ENCODE measurements at regions not wholly inside any gene's neighbourhood (a gene's known extent, or its start where the extent isn't known, plus 50 kb on each side); places are given as distances from the start of the nearest gene placed in this dataset.
A peak's percentile ranks its signal among the peaks of the same experiment; 100 is the strongest.
"Not testable (repeated sequence)": the region's sequence is repeated elsewhere in the genome, so short reads cannot be mapped to it uniquely, and the experiment has no call there.

DNA sequence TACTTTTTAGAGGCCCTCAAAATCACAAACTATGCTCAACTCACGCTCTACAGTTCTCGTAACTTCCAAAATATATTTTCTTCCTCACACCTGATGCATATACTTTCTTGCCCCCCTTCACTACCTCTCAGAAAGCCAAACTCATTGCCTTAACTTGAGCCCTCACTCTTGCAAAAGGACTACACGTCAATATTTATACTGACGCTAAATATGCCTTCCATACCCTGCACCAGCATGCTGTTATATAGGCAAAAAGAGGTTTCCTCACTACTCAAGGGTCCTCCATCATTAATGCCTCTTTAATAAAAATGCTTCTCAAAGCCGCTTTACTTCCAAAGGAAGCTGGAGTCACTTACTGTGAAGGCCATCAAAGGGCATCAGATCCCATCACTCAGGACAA, 92.9 kb upstream of the ATF7IP2 start:
- H3K27ac Mint-ChIP-seq, H3K36me3 Mint-ChIP-seq, H3K4me3 Mint-ChIP-seq, H3K27me3 Mint-ChIP-seq: not testable (repeated sequence)
- Mint-ChIP-seq H3K4me1 (peaks cover 16 to 26% (median 20%) of the 10 kb centered on the region in 3 donors), H3K9me3 (peaks cover 3 to 16% (median 15%) of the 10 kb centered on the region in 3 donors)

- peaks cover 3 to 16% (median 15%) of the 10 kb centered on the region in 3 donors for H3K9me3 Mint-ChIP-seq
- not testable (repeated sequence) for H3K4me3 Mint-ChIP-seq, H3K36me3 Mint-ChIP-seq, H3K27ac Mint-ChIP-seq, H3K27me3 Mint-ChIP-seq
- peaks cover 22 to 35% (median 26%) of the 10 kb centered on the region in 3 donors for H3K4me1 Mint-ChIP-seq
Measured at GRCh38 chr16:10294153-10294552, 91.7 kb upstream of the ATF7IP2 start.

DNA sequence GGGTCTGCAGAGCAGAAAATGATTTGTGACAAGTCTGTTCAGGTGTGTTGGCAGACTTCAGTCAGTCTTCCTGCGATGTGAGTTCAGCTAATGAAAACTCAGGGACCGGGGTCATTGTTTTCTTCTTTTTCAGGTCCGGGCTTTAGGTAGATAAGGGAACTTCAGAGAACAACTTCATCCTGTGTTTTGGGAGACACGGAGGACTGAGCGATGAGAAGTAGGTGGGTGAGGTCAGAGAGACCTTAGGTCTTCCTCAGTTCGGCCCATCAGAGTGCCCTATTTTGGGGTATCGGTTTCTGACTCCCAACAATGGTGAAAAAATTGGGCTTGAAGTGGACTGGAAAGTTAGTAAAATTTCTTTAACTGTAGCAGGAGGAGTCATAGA, 88.9 kb upstream of the ATF7IP2 start:
- Mint-ChIP-seq H3K36me3 (peaks cover 2% of the 10 kb centered on the region), H3K4me1 (peaks cover 25 to 42% (median 31%) of the 10 kb centered on the region in 3 donors), H3K27me3 (no peaks in the 10 kb centered on the region), H3K4me3 (peak overlapping the region; percentile 75 to 91 (median 87)), H3K9me3 (peaks cover 3 to 11% (median 6%) of the 10 kb centered on the region in 3 donors), H3K27ac (peak overlapping the region; percentile 92 to 99 (median 98))

DNA sequence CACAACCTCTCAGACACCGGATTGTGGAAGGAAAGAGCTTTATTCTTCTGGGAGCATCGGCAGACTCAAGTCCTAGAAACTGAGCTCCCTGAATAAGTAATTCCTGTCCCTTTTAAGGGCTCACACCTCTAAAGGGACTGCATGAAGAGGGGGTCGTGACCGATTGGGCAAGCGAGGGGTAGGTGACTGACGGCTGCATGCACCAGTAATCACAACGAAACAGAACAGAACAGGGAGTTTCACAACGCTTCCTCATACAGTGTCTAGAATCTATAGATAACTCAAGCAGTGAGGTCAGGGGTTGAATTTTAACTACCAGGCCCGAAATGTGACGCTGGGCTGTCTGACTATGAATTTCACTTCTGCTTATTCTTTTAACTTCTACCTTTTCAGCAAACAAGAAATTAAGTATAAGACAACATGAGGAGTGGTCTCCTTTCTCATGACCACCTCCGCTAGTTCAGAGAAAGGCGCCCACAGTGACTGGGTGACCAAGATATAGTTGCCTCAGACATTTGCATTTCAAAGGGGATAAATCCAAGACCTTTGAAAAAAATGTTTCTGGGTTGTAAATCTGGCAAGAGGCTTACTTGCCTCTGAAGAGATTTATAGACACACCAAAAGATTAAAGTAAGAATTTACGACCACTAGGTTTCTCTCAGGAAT, 88.4 kb upstream of the ATF7IP2 start:
- peaks cover 3 to 11% (median 6%) of the 10 kb centered on the region in 3 donors for H3K9me3 Mint-ChIP-seq
- H3K4me3 Mint-ChIP-seq = peak overlapping the region; percentile 75 to 91 (median 87)
- H3K27ac Mint-ChIP-seq = peak overlapping the region; percentile 92 to 99 (median 98)
- peaks cover 25 to 42% (median 31%) of the 10 kb centered on the region in 3 donors for H3K4me1 Mint-ChIP-seq
- peaks cover 2% of the 10 kb centered on the region for H3K36me3 Mint-ChIP-seq
- H3K27me3 Mint-ChIP-seq = no peaks in the 10 kb centered on the region

DNA sequence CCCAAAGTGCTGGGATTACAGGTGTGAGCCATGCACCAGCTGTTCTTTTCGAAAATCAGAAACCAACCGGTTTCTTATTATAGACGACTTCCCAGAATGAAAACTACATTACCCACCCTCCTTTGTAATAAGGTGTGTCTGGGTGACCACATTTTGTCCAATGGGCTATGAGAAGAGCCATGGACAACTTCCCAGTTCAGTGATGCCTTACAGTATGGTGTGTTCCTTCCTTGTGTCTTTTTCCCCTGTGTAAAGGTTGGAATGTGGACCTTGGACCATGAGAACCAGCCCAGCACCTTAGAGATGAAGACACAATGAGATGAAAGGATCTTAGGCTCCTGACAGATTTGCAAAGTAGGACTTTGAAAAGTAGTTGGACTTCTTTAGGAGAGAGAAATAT, 85.0 kb upstream of the ATF7IP2 start:
- H3K4me1 Mint-ChIP-seq = peaks cover 25 to 32% (median 25%) of the 10 kb centered on the region in 3 donors

DNA sequence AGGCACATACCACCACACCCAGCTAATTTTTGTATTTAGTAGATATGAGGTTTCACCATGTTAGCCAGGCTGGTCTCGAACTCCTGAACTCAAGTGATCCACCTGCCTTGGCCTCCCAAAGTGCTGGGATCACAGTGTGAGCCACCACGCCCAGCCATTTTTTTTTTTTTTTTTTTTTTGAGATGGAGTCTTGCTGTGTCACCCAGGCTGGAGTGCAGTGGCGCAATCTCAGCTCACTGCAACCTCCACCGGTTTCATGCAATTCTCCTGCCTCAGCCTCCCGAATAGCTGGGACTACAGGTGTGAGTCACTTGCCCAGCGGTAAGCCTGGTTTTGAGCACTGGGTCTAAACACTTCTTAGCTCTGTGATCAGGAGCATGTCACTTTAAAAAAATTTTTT, 84.3 kb upstream of the ATF7IP2 start:
- H3K9me3 Mint-ChIP-seq, H3K27me3 Mint-ChIP-seq: not testable (repeated sequence)
- peaks cover 22 to 29% (median 22%) of the 10 kb centered on the region in 3 donors for H3K4me1 Mint-ChIP-seq

More for the DNA sequence above, 85.0 kb upstream of the ATF7IP2 start:
- no peaks in the 10 kb centered on the region for H3K27me3 Mint-ChIP-seq
- H3K36me3 Mint-ChIP-seq = no peaks in the 10 kb centered on the region
- H3K9me3 Mint-ChIP-seq = no peaks in the 10 kb centered on the region
- peak overlapping the region in 1 of 3 donors; percentile 68 for H3K27ac Mint-ChIP-seq
- H3K4me3 Mint-ChIP-seq = peak overlapping the region in 1 of 4 donors; percentile 25

DNA sequence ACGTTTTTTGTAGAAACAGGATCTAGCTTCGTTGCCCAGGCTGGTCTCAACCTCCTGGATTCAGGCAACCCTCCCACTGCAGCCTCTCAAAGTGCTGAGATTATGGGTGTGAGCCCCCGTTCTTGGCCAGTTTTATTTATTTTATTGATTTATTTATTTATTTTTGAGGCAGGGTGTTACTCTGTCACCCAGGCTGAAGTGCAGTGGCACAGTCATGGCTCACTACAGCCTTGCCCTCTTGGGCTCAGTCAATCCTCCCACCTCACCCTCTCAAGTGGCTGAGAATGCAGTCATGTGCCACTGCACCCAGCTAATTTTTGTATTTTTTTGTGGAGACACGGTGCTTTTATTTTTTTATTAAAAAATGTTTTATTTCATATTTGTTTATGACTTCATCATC, 79.9 kb upstream of the ATF7IP2 start:
- Mint-ChIP-seq H3K27me3 (no peaks in the 10 kb centered on the region), H3K36me3 (no peaks in the 10 kb centered on the region), H3K9me3 (no peaks in the 10 kb centered on the region), H3K27ac (no peak overlapping the region), H3K4me3 (no peak overlapping the region), H3K4me1 (peaks cover 0 to 4% (median 4%) of the 10 kb centered on the region in 3 donors)

More for the DNA sequence above, 84.3 kb upstream of the ATF7IP2 start:
- not testable (repeated sequence) for H3K4me3 Mint-ChIP-seq, H3K27ac Mint-ChIP-seq, H3K36me3 Mint-ChIP-seq

DNA sequence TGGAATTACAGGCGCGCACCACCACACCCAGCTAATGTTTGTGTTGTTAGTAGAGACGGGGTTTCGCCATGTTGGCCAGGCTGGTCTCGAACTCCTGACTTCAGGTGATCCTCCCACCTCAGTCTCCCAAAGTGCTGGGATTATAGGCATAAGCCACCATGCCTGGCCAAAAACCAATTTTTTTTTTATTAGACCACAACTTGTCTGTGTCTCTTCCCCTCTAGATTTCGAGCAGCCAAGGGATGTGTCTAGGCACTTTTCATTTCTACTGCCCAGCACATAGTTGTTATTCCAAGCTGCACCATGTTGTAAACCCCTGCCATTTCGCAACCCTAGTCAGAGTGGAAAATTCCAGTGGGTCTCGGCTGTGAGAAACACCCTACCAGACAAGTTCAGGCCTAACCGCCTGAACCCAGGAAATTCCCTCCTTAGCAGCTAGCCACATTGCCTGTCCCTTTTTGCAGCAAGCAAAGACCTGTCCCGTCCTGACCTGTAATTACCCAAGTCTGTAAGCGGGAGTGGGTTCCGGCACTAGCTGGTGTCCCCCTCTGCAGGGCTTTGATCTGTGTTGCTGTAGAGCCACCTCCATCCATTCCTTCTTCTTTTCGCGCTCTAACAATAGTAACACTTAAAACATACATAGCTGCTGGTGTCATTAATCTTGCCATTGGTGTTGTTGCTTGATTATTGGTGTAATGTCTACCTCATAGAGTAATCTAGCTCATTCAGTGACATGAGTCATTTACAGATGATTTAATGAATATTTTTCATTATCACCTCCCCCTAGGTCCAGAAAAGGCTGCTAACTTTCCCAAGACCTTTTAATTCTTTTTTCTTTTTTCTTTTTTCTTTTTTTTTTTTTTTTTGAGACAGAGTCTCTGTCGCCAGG, 77.3 kb upstream of the ATF7IP2 start:
- no peaks in the 10 kb centered on the region for H3K36me3 Mint-ChIP-seq
- H3K27ac Mint-ChIP-seq = no peak overlapping the region
- H3K27me3 Mint-ChIP-seq = no peaks in the 10 kb centered on the region
- H3K9me3 Mint-ChIP-seq = no peaks in the 10 kb centered on the region
- no peak overlapping the region for H3K4me3 Mint-ChIP-seq
- H3K4me1 Mint-ChIP-seq = peaks cover 11 to 13% (median 12%) of the 10 kb centered on the region in 3 donors

DNA sequence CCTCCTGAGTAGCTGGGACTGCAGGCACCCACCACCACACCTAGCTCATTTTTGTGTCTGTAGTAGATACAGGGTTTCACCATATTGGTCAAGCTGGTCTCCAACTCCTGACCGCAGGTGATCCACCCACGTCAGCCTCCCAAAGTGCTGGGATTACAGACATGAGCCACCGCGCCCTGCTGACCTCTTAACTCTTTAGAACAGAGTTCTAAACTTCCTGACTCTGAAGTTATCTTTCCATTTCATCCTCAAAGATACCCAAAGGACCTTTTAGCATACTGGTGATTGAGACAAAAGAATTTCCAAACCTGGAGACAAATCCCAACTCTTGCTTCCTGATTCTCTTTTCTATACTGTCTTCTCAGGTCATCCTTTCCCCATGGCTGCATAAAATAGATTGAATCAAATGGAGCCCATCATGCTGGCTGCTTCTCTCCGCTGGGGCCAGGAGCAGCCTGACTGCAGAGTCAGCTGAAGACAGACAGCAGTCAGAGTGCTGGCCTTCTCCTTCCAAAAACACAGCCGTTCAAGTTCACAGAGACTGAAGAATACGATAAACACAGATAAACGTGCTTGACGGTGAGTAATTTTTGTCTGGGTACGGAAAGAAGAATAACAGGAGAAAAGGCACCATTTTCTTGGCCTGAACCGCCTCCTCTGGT, 76.5 kb upstream of the ATF7IP2 start:
- Mint-ChIP-seq H3K4me3 (no peak overlapping the region), H3K27me3 (no peaks in the 10 kb centered on the region), H3K36me3 (no peaks in the 10 kb centered on the region), H3K27ac (peak overlapping the region in 1 of 3 donors; percentile 11), H3K4me1 (peaks cover 13% of the 10 kb centered on the region in 3 donors), H3K9me3 (no peaks in the 10 kb centered on the region)

DNA sequence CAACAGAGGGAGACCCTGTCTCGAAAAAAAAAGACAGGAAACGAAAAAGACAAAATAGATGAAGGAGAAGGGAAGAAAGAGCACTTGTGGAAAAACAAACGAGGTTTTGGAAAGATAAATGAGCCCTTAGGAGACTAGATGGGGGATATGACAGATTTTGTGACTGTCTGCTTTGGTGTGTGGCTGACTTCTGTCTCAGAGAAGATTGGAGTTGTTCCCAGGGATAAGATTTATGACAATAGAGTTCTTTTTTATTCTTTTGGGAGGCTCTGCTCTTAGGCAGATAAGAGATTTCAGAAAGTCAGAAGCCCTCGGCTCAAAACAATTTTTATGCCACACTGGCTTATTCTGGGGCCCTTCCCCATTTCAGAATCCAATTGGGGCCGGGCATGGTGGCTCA, 73.9 kb upstream of the ATF7IP2 start:
- peak overlapping the region in 1 of 3 donors; percentile 42 for H3K27ac Mint-ChIP-seq
- H3K9me3 Mint-ChIP-seq = no peaks in the 10 kb centered on the region
- no peaks in the 10 kb centered on the region for H3K36me3 Mint-ChIP-seq
- no peak overlapping the region for H3K4me3 Mint-ChIP-seq
- H3K27me3 Mint-ChIP-seq = no peaks in the 10 kb centered on the region
- peaks cover 17 to 27% (median 20%) of the 10 kb centered on the region in 3 donors for H3K4me1 Mint-ChIP-seq

GRCh38 chr16:10312784-10313724, 72.8 kb upstream of the ATF7IP2 start:
- Mint-ChIP-seq H3K27me3 (no peaks in the 10 kb centered on the region), H3K4me3 (peak overlapping the region in 3 of 4 donors; percentile 16 to 67 (median 55)), H3K9me3 (no peaks in the 10 kb centered on the region), H3K4me1 (peaks cover 16 to 27% (median 20%) of the 10 kb centered on the region in 3 donors), H3K36me3 (no peaks in the 10 kb centered on the region), H3K27ac (peak overlapping the region in 1 of 3 donors; percentile 38)

- Mint-ChIP-seq H3K27ac (no peak overlapping the region), H3K4me1 (peaks cover 16 to 27% (median 20%) of the 10 kb centered on the region in 3 donors), H3K27me3 (no peaks in the 10 kb centered on the region)
Measured at GRCh38 chr16:10314317-10314716, 71.5 kb upstream of the ATF7IP2 start.

DNA sequence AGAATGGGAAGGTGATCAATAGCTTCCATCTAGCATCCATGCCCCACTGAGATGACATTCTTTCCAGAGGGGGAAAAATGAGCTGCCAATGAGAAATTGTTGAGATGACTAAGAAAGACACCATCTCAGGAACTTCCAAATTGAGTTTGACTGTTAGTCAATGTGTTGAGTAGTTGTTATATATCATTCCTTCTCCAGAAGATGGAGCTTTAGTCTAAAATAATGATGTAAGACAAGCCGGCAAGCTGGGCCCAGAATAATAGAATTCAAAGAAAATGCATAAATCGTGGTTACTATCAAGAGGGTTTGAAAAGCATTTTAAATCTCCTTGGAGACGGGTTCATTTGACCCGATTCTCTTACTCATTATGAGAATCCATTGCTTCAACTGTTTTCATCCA, 71.0 kb upstream of the ATF7IP2 start:
- H3K36me3 Mint-ChIP-seq = no peaks in the 10 kb centered on the region
- H3K4me3 Mint-ChIP-seq = no peak overlapping the region
- H3K4me1 Mint-ChIP-seq = peaks cover 16 to 27% (median 21%) of the 10 kb centered on the region in 3 donors
- H3K9me3 Mint-ChIP-seq = no peaks in the 10 kb centered on the region
- H3K27ac Mint-ChIP-seq = no peak overlapping the region
- no peaks in the 10 kb centered on the region for H3K27me3 Mint-ChIP-seq

More at GRCh38 chr16:10314317-10314716, 71.5 kb upstream of the ATF7IP2 start:
- Mint-ChIP-seq H3K4me3 (no peak overlapping the region), H3K9me3 (no peaks in the 10 kb centered on the region), H3K36me3 (no peaks in the 10 kb centered on the region)

GRCh38 chr16:10317425-10318001, 68.3 kb upstream of the ATF7IP2 start:
- H3K9me3 Mint-ChIP-seq = no peaks in the 10 kb centered on the region
- H3K36me3 Mint-ChIP-seq = no peaks in the 10 kb centered on the region
- H3K4me1 Mint-ChIP-seq = peaks cover 13 to 26% (median 20%) of the 10 kb centered on the region in 3 donors
- no peak overlapping the region for H3K27ac Mint-ChIP-seq
- H3K4me3 Mint-ChIP-seq = no peak overlapping the region
- no peaks in the 10 kb centered on the region for H3K27me3 Mint-ChIP-seq

Measured in IgD-negative memory B cell (primary cell).